Mesendoderm (in vitro differentiated cells): ENCODE measurements at regions not wholly inside any gene's neighbourhood (a gene's known extent, or its start where the extent isn't known, plus 50 kb on each side); places are given as distances from the start of the nearest gene placed in this dataset.

Source experiments
- DNase-seq: peaks from one replicate; pipeline ENCODE4 v3.0.0; 2013
- H2AK5ac ChIP-seq: 2 replicates; pipeline ENCODE4 v1.6.1; 2013; ENCODE audit warnings: low read length, inconsistent platforms
- H2BK120ac ChIP-seq: 2 replicates; pipeline ENCODE4 v1.6.1; 2013; ENCODE audit warnings: low read depth, mild to moderate bottlenecking, low read length, moderate library complexity, mixed read lengths
- H2BK15ac ChIP-seq: replicated peaks from 2 replicates; pipeline ENCODE4 v1.6.1; 2013; ENCODE audit warnings: low read depth, mild to moderate bottlenecking, moderate library complexity
- H2BK5ac ChIP-seq: 2 replicates; pipeline ENCODE4 v1.6.1; 2013; ENCODE audit warnings: low read length, inconsistent platforms
- H3K18ac ChIP-seq: 2 replicates; pipeline ENCODE4 v1.6.1; 2013; ENCODE audit warnings: mild to moderate bottlenecking, low read length, mixed read lengths
- H3K23ac ChIP-seq: one replicate; pipeline ENCODE4 v1.6.1; 2013; ENCODE audit warnings: low read length
- H3K27ac ChIP-seq: 2 replicates; pipeline ENCODE4 v1.5.1; 2013; ENCODE audit warnings: low read depth, mild to moderate bottlenecking, inconsistent platforms, low read length, moderate library complexity
- H3K27me3 ChIP-seq: 2 replicates; pipeline ENCODE4 v1.6.1; 2013; ENCODE audit warnings: low read length, control low read depth, mild to moderate bottlenecking, inconsistent platforms; ENCODE audit not compliant: insufficient read depth, poor library complexity
- H3K36me3 ChIP-seq: 2 replicates; pipeline ENCODE4 v1.6.1; 2013; ENCODE audit warnings: low read length, inconsistent platforms; ENCODE audit not compliant: control insufficient read depth, insufficient read depth
- H3K4ac ChIP-seq: one replicate; pipeline ENCODE4 v1.6.1; 2013; ENCODE audit warnings: low read depth, mild to moderate bottlenecking, low read length, moderate library complexity
- H3K4me1 ChIP-seq: 2 replicates; pipeline ENCODE4 v1.6.1; 2013; ENCODE audit warnings: low read depth, low read length, inconsistent platforms; ENCODE audit not compliant: control insufficient read depth
- H3K4me2 ChIP-seq: 2 replicates; pipeline ENCODE4 v1.6.1; 2013; ENCODE audit warnings: low read length
- H3K4me3 ChIP-seq: 2 replicates; pipeline ENCODE4 v1.5.1; 2013; ENCODE audit warnings: mild to moderate bottlenecking, low read length
- H3K56ac ChIP-seq: one replicate; pipeline ENCODE4 v1.6.1; 2013; ENCODE audit warnings: low read length
- H3K79me1 ChIP-seq: 2 replicates; pipeline ENCODE4 v1.6.1; 2013; ENCODE audit warnings: low read length, inconsistent platforms
- H3K79me2 ChIP-seq: 2 replicates; pipeline ENCODE4 v1.6.1; 2013; ENCODE audit warnings: mild to moderate bottlenecking, low read length; ENCODE audit not compliant: control insufficient read depth, insufficient read depth
- H3K9ac ChIP-seq: 2 replicates; pipeline ENCODE4 v1.6.1; 2013; ENCODE audit warnings: low read length, inconsistent platforms
- H4K5ac ChIP-seq: one replicate; pipeline ENCODE4 v1.6.1; 2013; ENCODE audit warnings: low read length
- H4K8ac ChIP-seq: one replicate; pipeline ENCODE4 v1.6.1; 2013; ENCODE audit warnings: low read depth, mild to moderate bottlenecking, control low read depth, low read length, moderate library complexity
- WGBS: extraction: QIAGEN DNeasy Blood & Tissue Kit; methylation state at CpG from one replicate; pipeline ENCODE4 v1.1.7; 2013; ENCODE audit warnings: low lambda C conversion rate, missing lambda C conversion rate; ENCODE audit not compliant: insufficient coverage; ENCODE audit errors: extremely low coverage; 5-methylcytosine and 5-hydroxymethylcytosine counted together

- Histone ChIP-seq H2AK5ac (no peak overlapping the region), H3K9ac (no peak overlapping the region), H3K4ac (no peak overlapping the region), H4K8ac (no peak overlapping the region), H3K18ac (no peak overlapping the region), H3K4me3 (no peak overlapping the region), H3K23ac (no peak overlapping the region), H3K4me1 (no peaks in the 10 kb centered on the region), H3K27ac (no peak overlapping the region), H3K4me2 (no peak overlapping the region), H2BK15ac (no peak overlapping the region), H3K79me1 (no peaks in the 10 kb centered on the region), H3K56ac (no peak overlapping the region), H3K27me3 (no peaks in the 10 kb centered on the region), H4K5ac (no peak overlapping the region), H2BK5ac (no peak overlapping the region), H3K79me2 (no peaks in the 10 kb centered on the region), H3K36me3 (no peaks in the 10 kb centered on the region), H2BK120ac (no peak overlapping the region)
- DNase-seq: no peak
- no CpG with 5 or more reads among the region's 10 CpGs for WGBS
Observed at GRCh38 chr1:60952612-60953111, 129.7 kb upstream of the NFIA start.

DNA sequence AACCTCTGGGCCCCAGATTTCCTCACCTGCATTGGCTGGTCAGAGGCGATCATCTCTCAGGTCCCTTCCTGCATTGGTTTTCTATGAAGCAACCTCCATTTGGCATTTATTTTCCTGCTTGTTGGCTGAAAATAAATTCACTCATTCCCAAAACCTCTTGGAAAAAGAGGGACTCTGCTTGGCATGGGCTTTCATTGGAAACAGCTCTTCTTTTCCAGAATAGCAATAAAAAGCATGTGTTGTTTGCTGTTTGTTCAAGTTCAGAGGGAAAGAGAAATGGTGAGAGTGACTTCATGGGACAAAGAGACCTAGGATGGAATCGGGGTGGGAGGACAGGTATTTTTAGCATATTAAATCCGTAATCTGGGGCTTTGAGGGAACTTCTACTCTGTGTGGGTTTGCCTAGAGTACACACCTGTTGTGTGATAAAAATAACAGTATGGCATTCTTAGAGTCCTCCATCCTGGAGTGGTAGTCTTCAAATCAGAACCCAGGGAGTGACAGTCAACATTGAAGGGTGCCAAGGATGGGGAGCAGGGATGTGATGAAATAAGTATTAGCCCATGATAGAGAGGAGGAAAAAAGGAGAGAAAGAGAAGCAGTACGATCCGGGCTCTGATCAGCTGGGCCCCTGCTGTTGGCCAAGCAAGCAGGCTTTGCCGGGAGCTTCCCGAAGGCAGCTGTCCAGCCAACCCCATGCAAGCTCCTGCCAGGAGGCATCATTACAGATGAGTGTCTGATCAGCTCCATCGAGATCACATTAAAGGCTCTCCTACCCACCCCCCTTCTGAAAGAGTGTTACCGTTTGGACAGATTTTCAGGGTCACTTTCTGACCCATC, 131.9 kb upstream of the NFIA start:
- H3K79me2 ChIP-seq: no peaks in the 10 kb centered on the region
- H3K23ac ChIP-seq: no peak overlapping the region
- no peaks in the 10 kb centered on the region for H3K4me1 ChIP-seq
- no peak overlapping the region for H4K8ac ChIP-seq
- H3K79me1 ChIP-seq: no peaks in the 10 kb centered on the region
- H3K36me3 ChIP-seq: no peaks in the 10 kb centered on the region
- H3K56ac ChIP-seq: no peak overlapping the region
- H2AK5ac ChIP-seq: no peak overlapping the region
- H3K18ac ChIP-seq: no peak overlapping the region
- H4K5ac ChIP-seq: no peak overlapping the region
- H3K4me2 ChIP-seq: no peak overlapping the region
- H2BK5ac ChIP-seq: no peak overlapping the region
- no peak overlapping the region for H3K27ac ChIP-seq
- no peak overlapping the region for H2BK120ac ChIP-seq
- H3K9ac ChIP-seq: no peak overlapping the region
- no peak overlapping the region for H3K4ac ChIP-seq
- no CpG with 5 or more reads among the region's 9 CpGs for WGBS
- no peak overlapping the region for H3K4me3 ChIP-seq
- DNase-seq: no peak
- no peaks in the 10 kb centered on the region for H3K27me3 ChIP-seq
- H2BK15ac ChIP-seq: no peak overlapping the region

- H3K23ac ChIP-seq: no peak overlapping the region
- H3K9ac ChIP-seq: no peak overlapping the region
- no CpG with 5 or more reads among the region's 3 CpGs for WGBS
- H3K27ac ChIP-seq: no peak overlapping the region
- H2BK5ac ChIP-seq: no peak overlapping the region
- no peak overlapping the region for H3K4me2 ChIP-seq
- H2BK120ac ChIP-seq: no peak overlapping the region
- no peaks in the 10 kb centered on the region for H3K79me1 ChIP-seq
- H3K56ac ChIP-seq: no peak overlapping the region
- H3K27me3 ChIP-seq: no peaks in the 10 kb centered on the region
- H4K5ac ChIP-seq: no peak overlapping the region
- H3K18ac ChIP-seq: no peak overlapping the region
- H4K8ac ChIP-seq: no peak overlapping the region
- H3K4ac ChIP-seq: no peak overlapping the region
- no peak overlapping the region for H2BK15ac ChIP-seq
- H3K36me3 ChIP-seq: no peaks in the 10 kb centered on the region
- no peak for DNase-seq
- H3K4me1 ChIP-seq: no peaks in the 10 kb centered on the region
- no peak overlapping the region for H3K4me3 ChIP-seq
- no peak overlapping the region for H2AK5ac ChIP-seq
- no peaks in the 10 kb centered on the region for H3K79me2 ChIP-seq
Observed at GRCh38 chr1:60949826-60950197, 132.5 kb upstream of the NFIA start.

DNA sequence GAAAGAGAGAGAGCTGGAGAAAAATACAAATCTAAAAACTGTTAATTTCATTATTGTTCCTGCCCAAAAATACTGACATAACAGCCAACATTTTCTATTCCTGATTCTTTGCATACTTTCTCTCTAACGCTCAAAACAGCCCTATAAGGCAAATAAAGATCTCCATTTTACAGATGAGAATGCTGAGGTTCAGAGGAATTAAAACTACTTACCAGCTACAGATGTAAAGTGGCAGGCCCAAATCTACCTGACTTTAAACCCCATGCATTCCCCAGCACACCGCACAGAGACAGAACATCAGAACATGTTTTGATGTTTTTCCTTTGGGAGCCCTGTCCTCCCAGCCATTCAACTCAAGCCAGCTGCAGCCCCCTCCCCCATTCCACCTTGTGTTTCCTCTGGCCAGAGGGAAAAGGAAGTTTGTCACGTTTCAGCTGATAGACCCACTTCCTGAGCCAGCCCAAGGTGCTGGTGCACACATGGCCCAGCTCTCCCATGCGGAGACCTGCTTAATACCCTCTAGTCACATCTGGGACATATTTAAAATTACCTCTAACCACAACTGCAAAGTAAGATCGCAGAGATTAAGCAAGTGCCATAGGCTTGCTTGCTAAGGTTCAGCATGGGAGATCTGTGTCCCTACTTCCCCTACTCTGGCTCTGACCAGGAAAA, 133.1 kb upstream of the NFIA start:
- Histone ChIP-seq H3K79me1 (no peaks in the 10 kb centered on the region), H3K23ac (no peak overlapping the region), H3K27ac (no peak overlapping the region), H2BK5ac (no peak overlapping the region), H4K8ac (no peak overlapping the region), H3K9ac (no peak overlapping the region), H3K36me3 (no peaks in the 10 kb centered on the region), H3K4me1 (no peaks in the 10 kb centered on the region), H2BK15ac (no peak overlapping the region), H2AK5ac (no peak overlapping the region), H4K5ac (no peak overlapping the region), H3K4me3 (no peak overlapping the region), H3K79me2 (no peaks in the 10 kb centered on the region), H2BK120ac (no peak overlapping the region), H3K4me2 (no peak overlapping the region), H3K18ac (no peak overlapping the region), H3K56ac (no peak overlapping the region), H3K4ac (no peak overlapping the region), H3K27me3 (no peaks in the 10 kb centered on the region)
- WGBS: no CpG with 5 or more reads among the region's 5 CpGs
- DNase-seq: no peak

DNA sequence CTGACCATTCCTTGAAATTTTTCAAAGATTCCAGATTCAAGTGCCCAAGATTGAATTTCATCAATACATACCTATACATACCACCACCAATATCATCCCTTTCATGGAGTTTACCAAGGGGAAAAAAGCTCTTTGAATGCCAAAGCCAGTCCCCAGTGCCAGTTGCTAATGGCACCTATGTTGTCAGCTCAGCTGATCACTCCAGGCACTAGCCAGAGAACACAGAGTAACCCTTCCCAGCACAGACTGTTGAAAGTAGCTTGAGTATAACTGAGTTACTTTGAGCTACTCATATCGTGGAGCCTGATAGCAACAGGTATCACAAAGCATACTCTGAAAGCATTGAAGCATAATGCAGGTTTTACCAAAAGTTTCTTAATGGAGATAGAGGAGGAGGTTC, 133.9 kb upstream of the NFIA start:
- no peaks in the 10 kb centered on the region for H3K27me3 ChIP-seq
- H3K36me3 ChIP-seq: no peaks in the 10 kb centered on the region
- H3K18ac ChIP-seq: no peak overlapping the region
- H2BK5ac ChIP-seq: no peak overlapping the region
- no peaks in the 10 kb centered on the region for H3K79me2 ChIP-seq
- H2BK120ac ChIP-seq: no peak overlapping the region
- no peak overlapping the region for H3K27ac ChIP-seq
- H3K4ac ChIP-seq: no peak overlapping the region
- no CpG with 5 or more reads among the region's 1 CpG for WGBS
- no peaks in the 10 kb centered on the region for H3K4me1 ChIP-seq
- no peak for DNase-seq
- H3K23ac ChIP-seq: no peak overlapping the region
- no peak overlapping the region for H3K56ac ChIP-seq
- H3K9ac ChIP-seq: no peak overlapping the region
- no peak overlapping the region for H4K8ac ChIP-seq
- no peaks in the 10 kb centered on the region for H3K79me1 ChIP-seq
- H2BK15ac ChIP-seq: no peak overlapping the region
- H4K5ac ChIP-seq: no peak overlapping the region
- H3K4me3 ChIP-seq: no peak overlapping the region
- no peak overlapping the region for H3K4me2 ChIP-seq
- H2AK5ac ChIP-seq: no peak overlapping the region
